KOPT-K1 (cell line): ENCODE measurements at regions not wholly inside any gene's neighbourhood (a gene's known extent, or its start where the extent isn't known, plus 50 kb on each side); places are given as distances from the start of the nearest gene placed in this dataset.

ENCODE experiments used
- H3K27ac ChIP-seq: fragments of 200-600 bp; sonication (generic); 2 replicates; pipeline ENCODE4 v1.5.1; 2016; ENCODE audit warnings: antibody characterized with exemption, mild to moderate bottlenecking, low read depth, low read length; ENCODE audit not compliant: poor library complexity, severe bottlenecking
- H3K36me3 ChIP-seq: fragments of 200-600 bp; sonication (generic); 2 replicates; pipeline ENCODE4 v1.5.1; 2017; ENCODE audit warnings: antibody characterized with exemption, mild to moderate bottlenecking, low read length, moderate library complexity; ENCODE audit not compliant: insufficient read depth
- H3K9me3 ChIP-seq: fragments of 200-600 bp; sonication (generic); 2 replicates; pipeline ENCODE4 v1.5.1; 2017; ENCODE audit warnings: antibody characterized with exemption, low read length, mild to moderate bottlenecking; ENCODE audit not compliant: insufficient read depth, poor library complexity, severe bottlenecking

- peaks cover 21% of the 10 kb centered on the region for H3K36me3 ChIP-seq
Measured at GRCh38 chr4:123255971-123256370, 140.6 kb upstream of the SPRY1 start.

GRCh38 chr4:123256901-123257300 lies 139.7 kb upstream of the SPRY1 start:
- no peaks in the 10 kb centered on the region for H3K9me3 ChIP-seq
- no peak overlapping the region for H3K27ac ChIP-seq
- peaks cover 21% of the 10 kb centered on the region for H3K36me3 ChIP-seq

More at GRCh38 chr4:123255971-123256370, 140.6 kb upstream of the SPRY1 start:
- Histone ChIP-seq H3K9me3 (no peaks in the 10 kb centered on the region), H3K27ac (no peak overlapping the region)

GRCh38 chr4:123257591-123257990 lies 139.0 kb upstream of the SPRY1 start:
- no peaks in the 10 kb centered on the region for H3K9me3 ChIP-seq
- H3K27ac ChIP-seq, result no peak overlapping the region
- peaks cover 21% of the 10 kb centered on the region for H3K36me3 ChIP-seq

- H3K9me3 ChIP-seq, result no peaks in the 10 kb centered on the region
- no peak overlapping the region for H3K27ac ChIP-seq
Measured at GRCh38 chr4:123259676-123260646, 136.6 kb upstream of the SPRY1 start.

GRCh38 chr4:123260653-123261052 lies 135.9 kb upstream of the SPRY1 start:
- no peak overlapping the region for H3K27ac ChIP-seq
- no peaks in the 10 kb centered on the region for H3K9me3 ChIP-seq
- H3K36me3 ChIP-seq, result peaks cover 21% of the 10 kb centered on the region

More at GRCh38 chr4:123259676-123260646, 136.6 kb upstream of the SPRY1 start:
- H3K36me3 ChIP-seq, result peaks cover 21% of the 10 kb centered on the region

GRCh38 chr4:123262080-123262479 lies 134.5 kb upstream of the SPRY1 start:
- Histone ChIP-seq H3K27ac (no peak overlapping the region), H3K36me3 (peaks cover 8% of the 10 kb centered on the region), H3K9me3 (no peaks in the 10 kb centered on the region)

GRCh38 chr4:123265443-123265842 lies 131.2 kb upstream of the SPRY1 start:
- H3K36me3 ChIP-seq, result no peaks in the 10 kb centered on the region; the same call in 1 of the 2 replicates
- no peaks in the 10 kb centered on the region for H3K9me3 ChIP-seq
- no peak overlapping the region for H3K27ac ChIP-seq

- Histone ChIP-seq H3K27ac (no peak overlapping the region), H3K36me3 (no peaks in the 10 kb centered on the region; the same call in 1 of the 2 replicates), H3K9me3 (no peaks in the 10 kb centered on the region)
Measured at GRCh38 chr4:123266221-123266620, 130.4 kb upstream of the SPRY1 start.

- Histone ChIP-seq H3K27ac (no peak overlapping the region), H3K36me3 (no peaks in the 10 kb centered on the region), H3K9me3 (no peaks in the 10 kb centered on the region)
Measured at GRCh38 chr4:123278755-123279154, 117.8 kb upstream of the SPRY1 start.

- Histone ChIP-seq H3K9me3 (no peaks in the 10 kb centered on the region), H3K27ac (no peak overlapping the region)
Measured at GRCh38 chr4:123283371-123283895, 113.2 kb upstream of the SPRY1 start.

GRCh38 chr4:123284168-123284567 lies 112.4 kb upstream of the SPRY1 start:
- H3K27ac ChIP-seq, result no peak overlapping the region
- no peaks in the 10 kb centered on the region for H3K36me3 ChIP-seq
- peaks cover 3% of the 10 kb centered on the region for H3K9me3 ChIP-seq

More at GRCh38 chr4:123283371-123283895, 113.2 kb upstream of the SPRY1 start:
- no peaks in the 10 kb centered on the region for H3K36me3 ChIP-seq

- Histone ChIP-seq H3K36me3 (no peaks in the 10 kb centered on the region), H3K27ac (no peak overlapping the region), H3K9me3 (peaks cover 31% of the 10 kb centered on the region)
Measured at GRCh38 chr4:123286903-123287466, 109.6 kb upstream of the SPRY1 start.

GRCh38 chr4:123288309-123289025 lies 108.1 kb upstream of the SPRY1 start:
- H3K27ac ChIP-seq, result no peak overlapping the region
- H3K36me3 ChIP-seq, result no peaks in the 10 kb centered on the region
- peaks cover 34% of the 10 kb centered on the region for H3K9me3 ChIP-seq

GRCh38 chr4:123291329-123291728 lies 105.3 kb upstream of the SPRY1 start:
- Histone ChIP-seq H3K27ac (no peak overlapping the region), H3K36me3 (no peaks in the 10 kb centered on the region), H3K9me3 (peaks cover 34% of the 10 kb centered on the region)

- Histone ChIP-seq H3K36me3 (no peaks in the 10 kb centered on the region), H3K9me3 (no peaks in the 10 kb centered on the region), H3K27ac (no peak overlapping the region)
Measured at GRCh38 chr4:123297836-123298235, 98.8 kb upstream of the SPRY1 start.
